Endothelial cell of umbilical vein (primary cell): ENCODE measurements at regions not wholly inside any gene's neighbourhood (a gene's known extent, or its start where the extent isn't known, plus 50 kb on each side); places are given as distances from the start of the nearest gene placed in this dataset.

ENCODE experiments used
- BruUV-seq: library from RNA; stranded (reverse); fragments of 400-500 nt; replicated peaks from 2 replicates; lab custom pipeline; 2021; lab: Mats Ljungman, UMichigan
- CTCF ChIA-PET: fragments of 300-600, 350-600 bp; sonication (Branson Sonifier 250); formaldehyde crosslinking; loops from one replicate; lab custom pipeline; 2021; ENCODE audit warnings: antibody characterized with exemption, inconsistent platforms; lab: Charles Lee
- POLR2A ChIA-PET: fragments of 300-600, 350-600 bp; sonication (Branson Sonifier 250); formaldehyde crosslinking; loops from one replicate; lab custom pipeline; 2021; ENCODE audit warnings: antibody characterized with exemption, inconsistent platforms; lab: Charles Lee
- DNase-seq: peaks from one replicate; pipeline ENCODE4 v3.0.0-alpha.2; 2011; ENCODE audit warnings: low read depth, low spot score
- FAIRE-seq: peaks from 2 replicates; lab custom pipeline; 2011; peaks lifted over from hg19 to GRCh38; lab: Jason Lieb, UNC
- H2AFZ ChIP-seq: 2 replicates; pipeline ENCODE4 v1.6.0; 2012; ENCODE audit warnings: low read depth, low read length, control low read depth, inconsistent platforms
- H3K27ac ChIP-seq: 2 replicates; pipeline ENCODE4 v1.5.1; 2011; ENCODE audit warnings: low read depth, mild to moderate bottlenecking, control low read depth, low read length, moderate library complexity; ENCODE audit not compliant: insufficient read depth
- H3K27me3 ChIP-seq, 2 experiments: 2 replicates each; pipeline versions ENCODE4 v1.6.0 to v1.6.1; 2011; ENCODE audit warnings: low read length in 2 of 2, mixed read lengths in 1 of 2; ENCODE audit not compliant: control insufficient read depth in 2 of 2, insufficient read depth in 2 of 2
- H3K36me3 ChIP-seq, 2 experiments: 2 replicates in 1 of 2; 3 replicates in 1 of 2; pipeline ENCODE4 v1.5.1; 2011; ENCODE audit warnings: low read length in 2 of 2, mild to moderate bottlenecking in 1 of 2, moderate library complexity in 1 of 2; ENCODE audit not compliant: control insufficient read depth in 2 of 2, insufficient read depth in 2 of 2; ENCODE audit errors: extremely low read depth in 1 of 2
- H3K4me1 ChIP-seq: 3 replicates; pipeline ENCODE4 v1.5.1; 2011; ENCODE audit warnings: mild to moderate bottlenecking, low read length; ENCODE audit not compliant: control insufficient read depth, insufficient read depth; ENCODE audit errors: extremely low read depth
- H3K4me2 ChIP-seq: 2 replicates; pipeline ENCODE4 v1.6.1; 2011; ENCODE audit warnings: low read length, control low read depth, mixed read lengths; ENCODE audit not compliant: insufficient read depth
- H3K4me3 ChIP-seq, 3 experiments: fragments of 200-600 bp in 1 of 3; sonication (generic), shearing (Covaris generic) in 1 of 3; replicated peaks in 1 of 3; 2 replicates each; pipeline ENCODE4 v1.5.1; 2011 to 2016; ENCODE audit warnings: control low read depth in 3 of 3, low read length in 3 of 3, mild to moderate bottlenecking in 2 of 3, inconsistent platforms in 1 of 3, low read depth in 1 of 3, moderate library complexity in 1 of 3; ENCODE audit not compliant: insufficient read depth in 1 of 3
- H3K79me2 ChIP-seq: 2 replicates; pipeline ENCODE4 v1.6.0; 2012; ENCODE audit warnings: low read length, inconsistent platforms; ENCODE audit not compliant: control insufficient read depth, insufficient read depth
- H3K9ac ChIP-seq: replicated peaks from 2 replicates; pipeline ENCODE3; 2011; ENCODE audit warnings: low read length, control low read depth; ENCODE audit not compliant: insufficient read depth; ENCODE audit errors: extremely low read depth
- H3K9me1 ChIP-seq: replicated peaks from 3 replicates; pipeline ENCODE4 v1.6.0; 2011; ENCODE audit warnings: mild to moderate bottlenecking, low read length; ENCODE audit not compliant: control insufficient read depth, insufficient read depth; ENCODE audit errors: extremely low read depth
- H3K9me3 ChIP-seq: replicated peaks from 2 replicates; pipeline ENCODE4 v1.5.1; 2012; ENCODE audit warnings: low read length, inconsistent platforms; ENCODE audit not compliant: control insufficient read depth, insufficient read depth
- H4K20me1 ChIP-seq: replicated peaks from 2 replicates; pipeline ENCODE3; 2011; ENCODE audit warnings: mild to moderate bottlenecking, low read length; ENCODE audit not compliant: control insufficient read depth, insufficient read depth; ENCODE audit errors: extremely low read depth
- CTCF ChIP-seq, 2 donors: IDR thresholded peaks; 1 replicate in 1 of 2; 2 replicates in 1 of 2; pipeline ENCODE4 v1.5.1; 2011; ENCODE audit warnings: low read length in 2 of 2, mild to moderate bottlenecking in 2 of 2, moderate library complexity in 2 of 2, control low read depth in 1 of 2, inconsistent platforms in 1 of 2, low read depth in 1 of 2; ENCODE audit not compliant: insufficient read depth in 1 of 2; ENCODE audit errors: extremely low read depth in 1 of 2
- EZH2 ChIP-seq: IDR thresholded peaks from 2 replicates; pipeline ENCODE4 v1.6.1; 2012; ENCODE audit warnings: borderline replicate concordance, low read depth, mild to moderate bottlenecking, moderate library complexity, low read length, inconsistent platforms; ENCODE audit not compliant: severe bottlenecking
- FOS ChIP-seq: IDR thresholded peaks from 2 replicates; pipeline ENCODE4 v1.6.1; 2011; ENCODE audit warnings: mild to moderate bottlenecking, low read length, moderate library complexity, borderline replicate concordance; ENCODE audit not compliant: insufficient read depth
- GATA2 ChIP-seq: IDR thresholded peaks from 2 replicates; pipeline ENCODE4 v1.7.0; 2011; ENCODE audit warnings: low read depth, mild to moderate bottlenecking, moderate library complexity, mixed read lengths, low read length; ENCODE audit not compliant: insufficient read length, insufficient read depth
- JUN ChIP-seq: IDR thresholded peaks from 2 replicates; pipeline ENCODE4 v1.6.1; 2011; ENCODE audit warnings: borderline replicate concordance, low read depth; ENCODE audit not compliant: insufficient read length, insufficient read depth
- MAX ChIP-seq: IDR thresholded peaks from 2 replicates; pipeline ENCODE4 v1.6.1; 2011; ENCODE audit not compliant: insufficient read depth, insufficient read length
- MYC ChIP-seq: IDR thresholded peaks from one replicate; pipeline ENCODE4 v1.6.1; 2011; ENCODE audit warnings: mild to moderate bottlenecking, low read depth, low read length
- POLR2A ChIP-seq: IDR thresholded peaks from 2 replicates; pipeline ENCODE4 v1.6.1; 2012; ENCODE audit warnings: low read depth, mild to moderate bottlenecking, control low read depth, low read length
- POLR2AphosphoS5 ChIP-seq: IDR thresholded peaks from 2 replicates; pipeline ENCODE4 v1.6.1; 2012; ENCODE audit warnings: low read depth, mild to moderate bottlenecking, control low read depth, low read length, moderate library complexity; ENCODE audit not compliant: insufficient read depth
- dilution Hi-C: fragments of 300-500 bp; cut with MboI; formaldehyde crosslinking; loops from one replicate; pipeline ENCODE4 v1.15.0; 2019; ENCODE audit warnings: low sequenced_read_pairs; ENCODE audit not compliant: extremely low pct_ligation_motif_present
- intact Hi-C: fragments of 100-400 bp; cut with micrococcal nuclease; formaldehyde crosslinking; loops from one replicate; pipeline ENCODE4 v1.10.0; 2022

GRCh38 chr10:121213437-121213836, 362.3 kb downstream of the WDR11 start:
- FAIRE-seq: no peak
- intact Hi-C loops (no loop called here), dilution Hi-C loops (no loop called here)
- no TSS peak for BruUV-seq
- Histone ChIP-seq H4K20me1 (no peaks in the 10 kb centered on the region), H3K27ac (no peak overlapping the region), H3K9me3 (peaks cover 3% of the 10 kb centered on the region), H2AFZ (no peak overlapping the region), H3K79me2 (no peaks in the 10 kb centered on the region), H3K27me3 (no peaks in the 10 kb centered on the region), H3K4me1 (no peaks in the 10 kb centered on the region), H3K4me2 (no peak overlapping the region), H3K9me1 (no peaks in the 10 kb centered on the region), H3K4me3 (no peak overlapping the region), H3K9ac (no peak overlapping the region), H3K36me3 (no peaks in the 10 kb centered on the region)
- no peak for DNase-seq
- ChIA-PET CTCF (no interaction called here), POLR2A (no interaction called here)
- TF ChIP-seq CTCF (IDR thresholded peaks at IDR 0.05; ENCODE audit: extremely low read depth in 1 of 2, insufficient read depth in 1 of 2, low read depth in 1 of 2, low read length in 2 of 2) (no peak), POLR2AphosphoS5 (no peak), POLR2A (no peak), MAX (no peak), JUN (no peak), FOS (no peak), GATA2 (no peak), MYC (no peak), EZH2 (no peak)
